ENCODE measurements at regions not wholly inside any gene's neighbourhood (a gene's known extent, or its start where the extent isn't known, plus 50 kb on each side); places are given as distances from the start of the nearest gene placed in this dataset.

GRCh38 chr14:101242442-101243385, 318.6 kb upstream of the DIO3 start:
- TF ChIP-seq CTCF (IDR thresholded peaks at IDR 0.05), result no peak
- TF ChIP-seq REST (IDR thresholded peaks at IDR 0.05; ENCODE audit: insufficient read depth in 1 of 2, low read depth in 2 of 2, low read length in 1 of 2), result no peak

Measured in Panc1 (cell line).